Smooth muscle cell (in vitro differentiated cells): ENCODE measurements at regions not wholly inside any gene's neighbourhood (a gene's known extent, or its start where the extent isn't known, plus 50 kb on each side); places are given as distances from the start of the nearest gene placed in this dataset. TPM values are rescaled to one million over a fixed set of nuclear protein-coding genes. Genes with fewer than 3 reads are reported as not detected.

Experiments
- DNase-seq: peaks from one replicate; lab custom pipeline; 2025; ENCODE audit not compliant: unreplicated experiment; lab: John Stamatoyannopoulos, UW
- H2AFZ ChIP-seq: fragments of 200-600 bp; sonication (generic); 2 replicates; pipeline ENCODE4 v1.6.0; 2016; ENCODE audit warnings: antibody characterized with exemption, low read depth, mild to moderate bottlenecking
- H3F3A ChIP-seq: fragments of 200-600 bp; sonication (generic); 2 replicates; pipeline ENCODE4 v1.6.0; 2017; ENCODE audit warnings: antibody characterized with exemption, low read depth
- H3K27ac ChIP-seq: fragments of 200-600 bp; sonication (generic); 2 replicates; pipeline ENCODE4 v1.5.1; 2016; ENCODE audit warnings: low read depth, mild to moderate bottlenecking
- H3K27me3 ChIP-seq: fragments of 200-600 bp; sonication (generic); 2 replicates; pipeline ENCODE4 v1.6.1; 2016; ENCODE audit warnings: low read depth, mild to moderate bottlenecking
- H3K36me3 ChIP-seq: fragments of 200-600 bp; sonication (generic); 2 replicates; pipeline ENCODE4 v1.5.1; 2016; ENCODE audit warnings: low read depth
- H3K4me1 ChIP-seq: fragments of 200-600 bp; sonication (generic); 2 replicates; pipeline ENCODE4 v1.5.1; 2016; ENCODE audit warnings: low read depth
- H3K4me2 ChIP-seq: fragments of 200-600 bp; sonication (generic); 2 replicates; pipeline ENCODE4 v1.6.0; 2016; ENCODE audit warnings: mild to moderate bottlenecking
- H3K4me3 ChIP-seq: fragments of 200-600 bp; sonication (generic); 2 replicates; pipeline ENCODE4 v1.5.1; 2016; ENCODE audit warnings: mild to moderate bottlenecking
- H3K79me2 ChIP-seq: fragments of 200-600 bp; sonication (generic); 2 replicates; pipeline ENCODE4 v1.6.0; 2016; ENCODE audit warnings: low read depth, mild to moderate bottlenecking
- H3K9ac ChIP-seq: fragments of 200-600 bp; sonication (generic); 2 replicates; pipeline ENCODE4 v1.6.0; 2016; ENCODE audit warnings: low read depth
- H3K9me3 ChIP-seq: fragments of 200-600 bp; sonication (generic); replicated peaks from 2 replicates; pipeline ENCODE4 v1.5.1; 2016; ENCODE audit warnings: low read depth
- H4K20me1 ChIP-seq: fragments of 200-600 bp; sonication (generic); 2 replicates; pipeline ENCODE4 v1.6.0; 2016; ENCODE audit warnings: low read depth
- CTCF ChIP-seq: fragments of 200-600 bp; sonication (generic); IDR thresholded peaks from 2 replicates; pipeline ENCODE4 v1.5.1; 2017; ENCODE audit warnings: borderline replicate concordance, mild to moderate bottlenecking, antibody characterized with exemption; ENCODE audit not compliant: insufficient read depth, poor library complexity, severe bottlenecking
- small RNA-seq: library from RNA; depleted of rRNA; stranded (forward); fragments of <200 nt; gene quantifications from one replicate; pipeline ENCODE3, GENCODE V24; 2014

DNA sequence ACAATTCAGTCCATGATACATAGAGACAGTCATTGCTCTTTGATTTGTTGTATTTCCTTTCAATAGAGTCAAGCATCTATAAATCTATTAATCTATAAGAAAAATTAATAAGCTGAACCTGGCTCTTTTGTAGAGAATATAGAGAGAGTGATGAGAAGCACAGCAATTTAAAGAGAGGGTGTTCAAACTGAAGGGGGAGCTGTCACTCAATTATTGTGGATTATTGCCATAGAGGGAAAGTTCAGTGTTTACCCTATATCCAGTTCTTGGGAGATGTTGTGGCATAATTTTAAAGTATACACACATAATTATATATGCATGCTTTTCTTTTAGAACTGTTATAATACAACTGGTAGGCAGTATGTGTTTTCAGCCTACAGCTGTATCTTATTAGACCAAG is 1469.0 kb upstream of the PABPC4L start:
- Histone ChIP-seq H3K36me3 (no peaks in the 10 kb centered on the region), H3K4me3 (no peak overlapping the region), H3K27me3 (no peaks in the 10 kb centered on the region), H3K4me1 (no peaks in the 10 kb centered on the region), H3F3A (no peaks in the 10 kb centered on the region), H3K27ac (no peak overlapping the region), H3K79me2 (no peaks in the 10 kb centered on the region), H2AFZ (no peak overlapping the region), H3K4me2 (no peak overlapping the region), H3K9me3 (no peaks in the 10 kb centered on the region), H4K20me1 (no peaks in the 10 kb centered on the region), H3K9ac (no peak overlapping the region)
- no peak for TF ChIP-seq CTCF
- no peak for DNase-seq

Small RNAs in the stretch of these regions (small RNA-seq; reads per million reads assigned to genes)
- gene RNU1-89P (not detected), gene SERF1AP1 (not detected)
